IMR-90 (cell line): ENCODE measurements at regions not wholly inside any gene's neighbourhood (a gene's known extent, or its start where the extent isn't known, plus 50 kb on each side); places are given as distances from the start of the nearest gene placed in this dataset.

Experiments used
- ATAC-seq: fragments of 200-7000 bp; cut with Tn5 transposase; 2 replicates; pipeline ENCODE4 v1.9.1; 2020; ENCODE audit warnings: low read depth, mild to moderate bottlenecking, moderate library complexity
- BruUV-seq: library from RNA; stranded (reverse); fragments of 400-500 nt; replicated peaks from 2 replicates; lab custom pipeline; 2021; lab: Mats Ljungman, UMichigan
- CTCF ChIA-PET: fragments of 300-600 bp; formaldehyde crosslinking; extraction: SDS; loops from one replicate; lab custom pipeline; 2021; ENCODE audit warnings: antibody characterized with exemption; lab: Yijun Ruan, JAX
- POLR2A ChIA-PET: fragments of 300-600 bp; sonication (Branson Sonifier 250); formaldehyde crosslinking; loops from one replicate; lab custom pipeline; 2022; ENCODE audit warnings: antibody characterized with exemption; ENCODE audit not compliant: unreplicated experiment; lab: Charles Lee
- DNase-seq: peaks from one replicate; pipeline ENCODE4 v3.0.0; 2013
- H2AFZ ChIP-seq: replicated peaks from 2 replicates; pipeline ENCODE3; 2013; ENCODE audit warnings: low read length, mild to moderate bottlenecking; ENCODE audit not compliant: poor library complexity
- H2AK5ac ChIP-seq: 2 replicates; pipeline ENCODE4 v1.6.1; 2013; ENCODE audit warnings: low read depth, low read length, inconsistent platforms
- H2AK9ac ChIP-seq: replicated peaks from 2 replicates; pipeline ENCODE3; 2013; ENCODE audit warnings: mild to moderate bottlenecking, low read depth, low read length, moderate library complexity; ENCODE audit not compliant: poor library complexity
- H2BK120ac ChIP-seq: 2 replicates; pipeline ENCODE4 v1.6.1; 2013; ENCODE audit warnings: low read depth, low read length, inconsistent platforms
- H2BK15ac ChIP-seq: 3 replicates; pipeline ENCODE4 v1.6.1; 2013; ENCODE audit warnings: low read depth, low read length, inconsistent platforms
- H2BK20ac ChIP-seq: 2 replicates; pipeline ENCODE4 v1.6.1; 2013; ENCODE audit warnings: low read depth, mild to moderate bottlenecking, inconsistent platforms, low read length, moderate library complexity
- H2BK5ac ChIP-seq: 2 replicates; pipeline ENCODE4 v1.6.1; 2013; ENCODE audit warnings: mild to moderate bottlenecking, low read depth, low read length, inconsistent platforms; ENCODE audit not compliant: poor library complexity, severe bottlenecking
- H3K14ac ChIP-seq: replicated peaks from 2 replicates; pipeline ENCODE4 v1.6.1; 2013; ENCODE audit warnings: low read depth, low read length, inconsistent platforms
- H3K18ac ChIP-seq: 2 replicates; pipeline ENCODE4 v1.6.1; 2013; ENCODE audit warnings: low read depth, low read length, control low read depth
- H3K23ac ChIP-seq: 2 replicates; pipeline ENCODE4 v1.6.1; 2013; ENCODE audit warnings: low read depth, low read length, inconsistent platforms
- H3K27ac ChIP-seq: 2 replicates; pipeline ENCODE4 v1.5.1; 2013; ENCODE audit warnings: mild to moderate bottlenecking, control low read depth, low read length; ENCODE audit not compliant: insufficient read depth
- H3K27me3 ChIP-seq: 2 replicates; pipeline ENCODE4 v1.6.1; 2013; ENCODE audit warnings: low read length; ENCODE audit not compliant: control insufficient read depth, insufficient read depth
- H3K36me3 ChIP-seq: 2 replicates; pipeline ENCODE4 v1.6.1; 2013; ENCODE audit warnings: low read length, mixed read lengths; ENCODE audit not compliant: control insufficient read depth, insufficient read depth
- H3K4ac ChIP-seq: 2 replicates; pipeline ENCODE4 v1.6.1; 2013; ENCODE audit warnings: low read depth, low read length, inconsistent platforms
- H3K4me1 ChIP-seq: 2 replicates; pipeline ENCODE4 v1.6.1; 2013; ENCODE audit warnings: low read length, mixed read lengths; ENCODE audit not compliant: control insufficient read depth, insufficient read depth
- H3K4me2 ChIP-seq: 2 replicates; pipeline ENCODE4 v1.6.1; 2013; ENCODE audit warnings: low read depth, mild to moderate bottlenecking, control low read depth, low read length, moderate library complexity
- H3K4me3 ChIP-seq: 2 replicates; pipeline ENCODE4 v1.5.1; 2013; ENCODE audit warnings: low read depth, mild to moderate bottlenecking, control low read depth, low read length, moderate library complexity; ENCODE audit not compliant: insufficient read depth
- H3K56ac ChIP-seq: 2 replicates; pipeline ENCODE4 v1.6.1; 2013; ENCODE audit warnings: low read length, inconsistent platforms; ENCODE audit not compliant: insufficient read depth; ENCODE audit errors: extremely low read depth
- H3K79me1 ChIP-seq, 2 experiments: 2 replicates each; pipeline ENCODE4 v1.6.1; 2013; ENCODE audit warnings: low read length in 2 of 2, inconsistent platforms in 1 of 2, low read depth in 1 of 2
- H3K9ac ChIP-seq: 2 replicates; pipeline ENCODE4 v1.6.1; 2013; ENCODE audit warnings: low read depth, low read length, control low read depth
- H3K9me1 ChIP-seq: 2 replicates; pipeline ENCODE4 v1.6.1; 2013; ENCODE audit warnings: low read length, inconsistent platforms; ENCODE audit not compliant: insufficient read depth
- H3K9me3 ChIP-seq: 2 replicates; pipeline ENCODE4 v1.6.1; 2013; ENCODE audit warnings: low read length; ENCODE audit not compliant: control insufficient read depth, insufficient read depth
- H4K20me1 ChIP-seq: 2 replicates; pipeline ENCODE4 v1.6.1; 2013; ENCODE audit warnings: low read length, inconsistent platforms; ENCODE audit not compliant: insufficient read depth
- H4K5ac ChIP-seq: 2 replicates; pipeline ENCODE4 v1.6.1; 2013; ENCODE audit warnings: mild to moderate bottlenecking, low read depth, low read length, control low read depth
- H4K8ac ChIP-seq, 2 experiments: 2 replicates each; pipeline ENCODE4 v1.6.1; 2013; ENCODE audit warnings: low read depth in 2 of 2, low read length in 2 of 2, control low read depth in 1 of 2, inconsistent platforms in 1 of 2
- H4K91ac ChIP-seq: 2 replicates; pipeline ENCODE4 v1.6.1; 2013; ENCODE audit warnings: low read depth, low read length, inconsistent platforms; ENCODE audit not compliant: insufficient read depth
- BHLHE40 ChIP-seq: fragments of 150-350 bp; IDR thresholded peaks from 2 replicates; pipeline ENCODE4 v1.6.1; 2016; ENCODE audit warnings: mild to moderate bottlenecking, low read depth, low read length
- CEBPB ChIP-seq: IDR thresholded peaks from 2 replicates; pipeline ENCODE4 v1.6.1; 2012; ENCODE audit warnings: low read depth, low read length, improper control_type of control experiment
- MAFK ChIP-seq: IDR thresholded peaks from 2 replicates; pipeline ENCODE4 v1.6.1; 2012; ENCODE audit warnings: low read depth, low read length, improper control_type of control experiment
- MAZ ChIP-seq: IDR thresholded peaks from 2 replicates; pipeline ENCODE4 v1.6.1; 2012; ENCODE audit warnings: low read depth, mild to moderate bottlenecking, low read length, improper control_type of control experiment, moderate library complexity, borderline replicate concordance
- MXI1 ChIP-seq: IDR thresholded peaks from 2 replicates; pipeline ENCODE4 v1.6.1; 2012; ENCODE audit warnings: low read depth, mild to moderate bottlenecking, low read length, moderate library complexity, borderline replicate concordance
- POLR2A ChIP-seq: IDR thresholded peaks from 2 replicates; pipeline ENCODE4 v1.6.1; 2012; ENCODE audit warnings: mild to moderate bottlenecking, low read depth, low read length
- RAD21 ChIP-seq: IDR thresholded peaks from 2 replicates; pipeline ENCODE4 v1.6.1; 2012; ENCODE audit warnings: low read length, improper control_type of control experiment
- RCOR1 ChIP-seq: IDR thresholded peaks from 2 replicates; pipeline ENCODE4 v1.6.1; 2012; ENCODE audit warnings: mild to moderate bottlenecking, low read length, improper control_type of control experiment; ENCODE audit not compliant: insufficient replicate concordance
- SMC3 ChIP-seq: fragments of 150-350 bp; IDR thresholded peaks from 2 replicates; pipeline ENCODE4 v1.6.1; 2016; ENCODE audit warnings: low read depth, mild to moderate bottlenecking, antibody characterized with exemption, low read length, moderate library complexity
- WGBS, 2 experiments: methylation state at CpG; one replicate each; pipeline versions ENCODE4 v1.1.5 to v1.1.7; 2013; ENCODE audit warnings: missing lambda C conversion rate in 2 of 2; ENCODE audit not compliant: insufficient read length in 1 of 2; ENCODE audit errors: extremely low coverage in 2 of 2; 5-methylcytosine and 5-hydroxymethylcytosine counted together
- dilution Hi-C: fragments of 300-500 bp; cut with HindIII; formaldehyde crosslinking; loops from one replicate; pipeline ENCODE4 v1.14.3; 2018; ENCODE audit warnings: low sequenced_read_pairs; ENCODE audit not compliant: unreplicated experiment
- in situ Hi-C: fragments of 300-500 bp; cut with MboI; formaldehyde crosslinking; loops from 3 replicates; pipeline ENCODE4 v1.14.3; 2019; ENCODE audit warnings: low sequenced_read_pairs, inconsistent platforms, mixed read lengths
- intact Hi-C: fragments of 100-400 bp; cut with micrococcal nuclease; formaldehyde crosslinking; loops from 2 replicates; pipeline ENCODE4 v1.10.0; 2022
- TF ChIP-seq, protein P1 (sequence below): fragments of 150-350 bp; IDR thresholded peaks from 2 replicates; pipeline ENCODE4 v1.6.1; 2017; ENCODE audit warnings: mild to moderate bottlenecking, antibody characterized with exemption, low read length, low read depth
- TF ChIP-seq, protein P2 (sequence below): fragments of 150-350 bp; IDR thresholded peaks from 2 replicates; pipeline ENCODE4 v1.6.1; 2016; ENCODE audit warnings: low read depth, mild to moderate bottlenecking, low read length, moderate library complexity, borderline replicate concordance

DNA sequence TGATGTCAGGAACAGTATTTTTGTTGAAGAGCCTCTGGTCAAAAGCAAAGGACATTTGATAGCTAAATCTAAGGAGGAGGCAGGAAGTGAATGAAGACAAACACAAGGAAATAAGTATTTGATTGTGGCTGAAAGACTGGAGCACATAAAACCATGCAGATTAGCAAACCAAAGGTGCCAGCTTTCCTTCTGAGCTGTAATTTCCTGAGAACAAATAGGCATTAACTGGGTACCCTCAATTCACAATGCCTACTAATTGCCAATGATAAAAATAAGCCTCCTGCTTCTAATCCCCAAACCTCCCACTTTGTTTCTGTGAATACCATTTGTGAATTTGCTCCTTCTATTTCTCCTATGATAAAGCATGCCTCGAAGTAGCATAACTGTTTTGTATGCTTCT, 1279.6 kb upstream of the USP15 start:
- WGBS, 2 experiments = no CpG with 5 or more reads among the region's 1 CpG
- CTCF ChIA-PET = no interaction called here
- H3K4me1 ChIP-seq = no peaks in the 10 kb centered on the region
- H3K18ac ChIP-seq = no peak overlapping the region
- H3K14ac ChIP-seq = no peak overlapping the region
- TF ChIP-seq MAZ (no peak), MXI1 (no peak), MAFK (no peak), RAD21 (no peak), RCOR1 (no peak), POLR2A (no peak), BHLHE40 (no peak), CEBPB (no peak), SMC3 (no peak)
- TF ChIP-seq, protein P1, sequence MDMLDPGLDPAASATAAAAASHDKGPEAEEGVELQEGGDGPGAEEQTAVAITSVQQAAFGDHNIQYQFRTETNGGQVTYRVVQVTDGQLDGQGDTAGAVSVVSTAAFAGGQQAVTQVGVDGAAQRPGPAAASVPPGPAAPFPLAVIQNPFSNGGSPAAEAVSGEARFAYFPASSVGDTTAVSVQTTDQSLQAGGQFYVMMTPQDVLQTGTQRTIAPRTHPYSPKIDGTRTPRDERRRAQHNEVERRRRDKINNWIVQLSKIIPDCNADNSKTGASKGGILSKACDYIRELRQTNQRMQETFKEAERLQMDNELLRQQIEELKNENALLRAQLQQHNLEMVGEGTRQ = no peak
- TF ChIP-seq, protein P2, sequence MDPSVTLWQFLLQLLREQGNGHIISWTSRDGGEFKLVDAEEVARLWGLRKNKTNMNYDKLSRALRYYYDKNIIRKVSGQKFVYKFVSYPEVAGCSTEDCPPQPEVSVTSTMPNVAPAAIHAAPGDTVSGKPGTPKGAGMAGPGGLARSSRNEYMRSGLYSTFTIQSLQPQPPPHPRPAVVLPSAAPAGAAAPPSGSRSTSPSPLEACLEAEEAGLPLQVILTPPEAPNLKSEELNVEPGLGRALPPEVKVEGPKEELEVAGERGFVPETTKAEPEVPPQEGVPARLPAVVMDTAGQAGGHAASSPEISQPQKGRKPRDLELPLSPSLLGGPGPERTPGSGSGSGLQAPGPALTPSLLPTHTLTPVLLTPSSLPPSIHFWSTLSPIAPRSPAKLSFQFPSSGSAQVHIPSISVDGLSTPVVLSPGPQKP = no peak
- POLR2A ChIA-PET = no interaction called here
- ATAC-seq (no peak), DNase-seq (no peak)
- no peaks in the 10 kb centered on the region for H3K9me1 ChIP-seq
- no peaks in the 10 kb centered on the region for H3K27me3 ChIP-seq
- H2AK9ac ChIP-seq = no peak overlapping the region
- H4K8ac ChIP-seq = no peak overlapping the region
- BruUV-seq = no TSS peak
- no peaks in the 10 kb centered on the region for H4K20me1 ChIP-seq
- H2AK5ac ChIP-seq = no peak overlapping the region
- H3K4me3 ChIP-seq = no peak overlapping the region
- no peak overlapping the region for H3K9ac ChIP-seq
- no peaks in the 10 kb centered on the region for H3K36me3 ChIP-seq
- dilution Hi-C loops (no loop called here), in situ Hi-C loops (no loop called here), intact Hi-C loops (no loop called here)
- no peak overlapping the region for H2BK15ac ChIP-seq
- H3K4me2 ChIP-seq = no peak overlapping the region
- H3K9me3 ChIP-seq = no peaks in the 10 kb centered on the region; the same call in none of the 2 replicates
- H2BK20ac ChIP-seq = no peak overlapping the region
- H2AFZ ChIP-seq = no peak overlapping the region
- no peak overlapping the region for H3K56ac ChIP-seq
- H3K23ac ChIP-seq = no peak overlapping the region
- no peak overlapping the region for H3K27ac ChIP-seq
- H2BK120ac ChIP-seq = no peak overlapping the region
- H4K5ac ChIP-seq = no peak overlapping the region
- no peaks in the 10 kb centered on the region for H3K79me1 ChIP-seq
- no peak overlapping the region for H2BK5ac ChIP-seq
- H3K4ac ChIP-seq = no peak overlapping the region
- H4K91ac ChIP-seq = no peak overlapping the region
